Neural progenitor cell (in vitro differentiated cells): ENCODE measurements at regions not wholly inside any gene's neighbourhood (a gene's known extent, or its start where the extent isn't known, plus 50 kb on each side); places are given as distances from the start of the nearest gene placed in this dataset.
"Not testable (repeated sequence)": the region's sequence is repeated elsewhere in the genome, so short reads cannot be mapped to it uniquely, and the experiment has no call there.

Experiments
- CTCF ChIP-seq: fragments of 200-600 bp; sonication (generic); IDR thresholded peaks from 2 replicates; pipeline ENCODE4 v1.5.1; 2017; ENCODE audit warnings: antibody characterized with exemption, mild to moderate bottlenecking
- EZH2 ChIP-seq: fragments of 200-600 bp; sonication (generic); IDR thresholded peaks from 2 replicates; pipeline ENCODE4 v1.6.1; 2017; ENCODE audit warnings: antibody characterized with exemption, mild to moderate bottlenecking, moderate library complexity
- EZH2phosphoT487 ChIP-seq: fragments of 200-600 bp; sonication (generic); IDR thresholded peaks from 2 replicates; pipeline ENCODE4 v1.6.1; 2017; ENCODE audit warnings: antibody characterized with exemption

GRCh38 chr7:6936626-6937025, 110.6 kb upstream of the CCZ1B start:
- not testable (repeated sequence) for TF ChIP-seq CTCF, EZH2, EZH2phosphoT487
